DOHH2 (cell line): ENCODE measurements at regions not wholly inside any gene's neighbourhood (a gene's known extent, or its start where the extent isn't known, plus 50 kb on each side); places are given as distances from the start of the nearest gene placed in this dataset.

Experiments used
- H3F3A ChIP-seq: fragments of 200-600 bp; sonication (generic), shearing (Covaris generic); 2 replicates; pipeline ENCODE4 v1.6.0; 2016; ENCODE audit warnings: antibody characterized with exemption, mild to moderate bottlenecking; ENCODE audit not compliant: control insufficient read depth, insufficient read depth
- H3K27ac ChIP-seq: fragments of 200-600 bp; sonication (generic); 2 replicates; pipeline ENCODE4 v1.5.1; 2014; ENCODE audit warnings: low read depth, mild to moderate bottlenecking, low read length, moderate library complexity
- H3K27me3 ChIP-seq: fragments of 200-600 bp; sonication (generic); 2 replicates; pipeline ENCODE4 v1.6.1; 2014; ENCODE audit warnings: mild to moderate bottlenecking, low read length, mixed read lengths; ENCODE audit not compliant: control insufficient read depth
- H3K36me3 ChIP-seq: fragments of 200-600 bp; sonication (generic); 2 replicates; pipeline ENCODE4 v1.6.1; 2014; ENCODE audit warnings: mild to moderate bottlenecking, low read length, moderate library complexity, mixed read lengths; ENCODE audit not compliant: control insufficient read depth
- H3K4me1 ChIP-seq: fragments of 200-600 bp; sonication (generic); 2 replicates; pipeline ENCODE4 v1.6.1; 2014; ENCODE audit warnings: mild to moderate bottlenecking, low read length, mixed read lengths; ENCODE audit not compliant: control insufficient read depth
- H3K4me2 ChIP-seq: fragments of 200-600 bp; sonication (generic); 2 replicates; pipeline ENCODE4 v1.6.0; 2014; ENCODE audit warnings: mild to moderate bottlenecking, low read length, moderate library complexity
- H3K4me3 ChIP-seq: fragments of 200-600 bp; sonication (generic); 2 replicates; pipeline ENCODE4 v1.5.1; 2014; ENCODE audit warnings: mild to moderate bottlenecking, low read length, mixed read lengths
- H3K79me2 ChIP-seq: fragments of 200-600 bp; sonication (generic); 2 replicates; pipeline ENCODE4 v1.6.1; 2014; ENCODE audit warnings: mild to moderate bottlenecking, low read length, mixed read lengths; ENCODE audit not compliant: control insufficient read depth
- H3K9me2 ChIP-seq: fragments of 200-600 bp; sonication (generic); replicated peaks from 2 replicates; pipeline ENCODE4 v1.6.1; 2014; ENCODE audit warnings: mild to moderate bottlenecking, low read length, mixed read lengths; ENCODE audit not compliant: control insufficient read depth
- H3K9me3 ChIP-seq: fragments of 200-600 bp; sonication (generic); 2 replicates; pipeline ENCODE4 v1.6.1; 2014; ENCODE audit warnings: antibody characterized with exemption, low read length, mixed read lengths; ENCODE audit not compliant: control insufficient read depth, insufficient read depth
- H4K20me1 ChIP-seq: fragments of 200-600 bp; sonication (generic); 2 replicates; pipeline ENCODE4 v1.6.0; 2014; ENCODE audit warnings: low read depth, mild to moderate bottlenecking, antibody characterized with exemption, low read length, moderate library complexity; ENCODE audit not compliant: control insufficient read depth, insufficient read depth
- EZH2phosphoT487 ChIP-seq: fragments of 200-600 bp; sonication (generic); IDR thresholded peaks from 2 replicates; pipeline ENCODE4 v1.6.1; 2017; ENCODE audit warnings: borderline replicate concordance, mild to moderate bottlenecking, antibody characterized with exemption, low read length, moderate library complexity, mixed read lengths
- TF ChIP-seq, protein P1 (sequence below): fragments of 200-600 bp; sonication (generic); IDR thresholded peaks from one replicate; pipeline ENCODE4 v1.5.1; 2014; ENCODE audit warnings: antibody characterized with exemption, mild to moderate bottlenecking, low read depth, low read length; ENCODE audit not compliant: poor library complexity, severe bottlenecking

DNA sequence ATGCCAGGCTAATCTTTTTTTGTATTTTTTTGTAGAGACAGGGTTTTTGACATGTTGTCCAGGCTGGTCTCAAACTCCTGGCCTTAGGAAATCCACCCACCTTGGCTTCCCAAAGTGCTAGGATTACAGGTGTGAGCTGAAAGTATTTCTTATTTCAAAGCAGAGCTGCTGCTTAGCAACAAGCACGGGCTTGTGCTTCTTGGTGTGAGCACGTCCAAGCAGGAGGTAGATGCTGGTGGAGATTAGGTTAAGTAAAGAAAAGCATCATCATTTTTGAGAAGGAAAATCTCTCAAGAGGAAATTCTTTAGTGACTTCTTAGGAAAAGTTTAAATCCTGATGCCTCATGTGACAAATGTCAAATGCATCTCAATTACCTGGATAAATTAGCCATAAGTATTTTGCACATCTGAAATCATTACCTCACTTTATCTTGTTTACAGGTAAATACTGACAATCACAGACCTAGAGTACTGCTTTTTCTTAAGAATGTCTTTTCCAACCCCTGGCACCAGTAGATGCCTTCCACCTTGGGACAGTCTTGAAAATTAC, 431.8 kb upstream of the FZD8 start:
- no peaks in the 10 kb centered on the region for H3K4me1 ChIP-seq
- no peaks in the 10 kb centered on the region for H4K20me1 ChIP-seq
- H3K9me3 ChIP-seq: no peaks in the 10 kb centered on the region
- H3K9me2 ChIP-seq: no peaks in the 10 kb centered on the region
- H3K4me3 ChIP-seq: no peak overlapping the region
- H3K4me2 ChIP-seq: no peak overlapping the region
- no peaks in the 10 kb centered on the region for H3F3A ChIP-seq
- no peak overlapping the region for H3K27ac ChIP-seq
- no peaks in the 10 kb centered on the region for H3K79me2 ChIP-seq
- no peaks in the 10 kb centered on the region for H3K27me3 ChIP-seq
- H3K36me3 ChIP-seq: no peaks in the 10 kb centered on the region
- no peak for TF ChIP-seq EZH2phosphoT487
- TF ChIP-seq, protein P1, sequence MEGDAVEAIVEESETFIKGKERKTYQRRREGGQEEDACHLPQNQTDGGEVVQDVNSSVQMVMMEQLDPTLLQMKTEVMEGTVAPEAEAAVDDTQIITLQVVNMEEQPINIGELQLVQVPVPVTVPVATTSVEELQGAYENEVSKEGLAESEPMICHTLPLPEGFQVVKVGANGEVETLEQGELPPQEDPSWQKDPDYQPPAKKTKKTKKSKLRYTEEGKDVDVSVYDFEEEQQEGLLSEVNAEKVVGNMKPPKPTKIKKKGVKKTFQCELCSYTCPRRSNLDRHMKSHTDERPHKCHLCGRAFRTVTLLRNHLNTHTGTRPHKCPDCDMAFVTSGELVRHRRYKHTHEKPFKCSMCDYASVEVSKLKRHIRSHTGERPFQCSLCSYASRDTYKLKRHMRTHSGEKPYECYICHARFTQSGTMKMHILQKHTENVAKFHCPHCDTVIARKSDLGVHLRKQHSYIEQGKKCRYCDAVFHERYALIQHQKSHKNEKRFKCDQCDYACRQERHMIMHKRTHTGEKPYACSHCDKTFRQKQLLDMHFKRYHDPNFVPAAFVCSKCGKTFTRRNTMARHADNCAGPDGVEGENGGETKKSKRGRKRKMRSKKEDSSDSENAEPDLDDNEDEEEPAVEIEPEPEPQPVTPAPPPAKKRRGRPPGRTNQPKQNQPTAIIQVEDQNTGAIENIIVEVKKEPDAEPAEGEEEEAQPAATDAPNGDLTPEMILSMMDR: no peak

DNA sequence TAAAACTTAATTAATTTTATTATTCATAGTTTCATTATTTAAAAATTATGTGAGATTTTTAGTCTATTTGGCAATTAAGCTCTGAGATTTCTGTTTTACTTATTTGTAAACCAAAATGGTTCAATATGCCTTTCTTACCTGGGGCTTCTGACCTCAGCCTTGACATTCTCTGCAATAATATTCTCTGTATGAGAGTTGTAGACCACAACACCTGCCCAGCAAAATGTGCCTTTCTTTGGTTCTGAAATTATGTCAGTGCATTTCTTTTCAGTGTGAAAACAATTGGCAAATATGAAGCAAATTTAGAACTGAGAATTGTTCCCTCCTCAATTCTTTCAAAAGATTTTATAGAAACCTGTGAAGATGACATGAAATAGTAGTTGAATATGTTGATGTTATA, 426.4 kb upstream of the FZD8 start:
- H3K27me3 ChIP-seq: no peaks in the 10 kb centered on the region
- H3K4me3 ChIP-seq: no peak overlapping the region
- TF ChIP-seq, protein P1: no peak
- no peak for TF ChIP-seq EZH2phosphoT487
- H3K4me1 ChIP-seq: no peaks in the 10 kb centered on the region
- H3F3A ChIP-seq: no peaks in the 10 kb centered on the region
- H3K79me2 ChIP-seq: no peaks in the 10 kb centered on the region
- H3K9me2 ChIP-seq: no peaks in the 10 kb centered on the region
- no peak overlapping the region for H3K27ac ChIP-seq
- peaks cover 19% of the 10 kb centered on the region; the same call in 1 of the 2 replicates for H3K9me3 ChIP-seq
- H4K20me1 ChIP-seq: no peaks in the 10 kb centered on the region
- H3K4me2 ChIP-seq: no peak overlapping the region
- no peaks in the 10 kb centered on the region for H3K36me3 ChIP-seq

DNA sequence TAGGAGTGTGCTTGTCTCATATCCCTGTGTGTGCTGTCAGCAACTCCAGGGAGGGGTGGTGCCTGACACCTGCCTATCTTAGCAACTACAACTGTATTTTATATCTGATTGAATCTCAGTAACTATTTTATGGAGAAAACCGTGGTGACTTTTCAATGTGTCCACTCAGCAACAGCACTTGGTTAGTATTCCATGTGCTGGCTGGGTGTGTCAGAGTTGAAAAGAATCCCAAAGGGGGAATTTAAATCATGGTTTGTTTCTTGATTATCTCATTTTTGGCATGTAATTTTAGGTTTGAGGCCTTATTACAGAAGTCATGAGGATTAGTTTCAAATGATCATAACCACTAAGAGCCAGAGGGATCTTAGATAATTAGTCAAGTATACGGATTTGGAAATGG, 425.7 kb upstream of the FZD8 start:
- Histone ChIP-seq H4K20me1 (no peaks in the 10 kb centered on the region), H3F3A (no peaks in the 10 kb centered on the region), H3K27ac (no peak overlapping the region), H3K4me3 (no peak overlapping the region), H3K27me3 (no peaks in the 10 kb centered on the region), H3K4me2 (no peak overlapping the region), H3K4me1 (no peaks in the 10 kb centered on the region), H3K9me3 (peaks cover 19% of the 10 kb centered on the region; the same call in 1 of the 2 replicates), H3K9me2 (no peaks in the 10 kb centered on the region), H3K79me2 (no peaks in the 10 kb centered on the region), H3K36me3 (no peaks in the 10 kb centered on the region)
- TF ChIP-seq, protein P1: no peak
- TF ChIP-seq EZH2phosphoT487: no peak

DNA sequence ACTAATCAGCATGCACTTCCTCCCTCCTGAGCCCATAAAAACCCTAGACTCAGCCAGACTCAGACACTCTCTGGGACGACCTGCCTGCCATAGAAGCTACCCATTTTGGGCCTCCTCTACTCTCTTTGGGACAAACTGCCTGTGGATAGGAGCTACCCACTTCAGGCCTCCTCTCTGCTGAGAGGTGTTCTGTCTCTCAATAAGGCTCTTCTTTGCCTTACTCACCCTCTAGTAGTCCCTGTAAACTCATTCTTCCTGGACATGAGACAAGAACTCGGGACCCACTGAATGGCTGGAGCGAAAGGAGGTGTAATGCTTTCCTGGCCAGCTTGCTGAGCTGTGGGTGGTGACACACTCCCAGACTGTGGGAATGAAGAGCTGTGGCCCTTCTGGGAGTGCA, 424.8 kb upstream of the FZD8 start:
- H4K20me1 ChIP-seq: no peaks in the 10 kb centered on the region
- H3K27ac ChIP-seq: no peak overlapping the region
- no peaks in the 10 kb centered on the region for H3K36me3 ChIP-seq
- peaks cover 19% of the 10 kb centered on the region; the same call in 1 of the 2 replicates for H3K9me3 ChIP-seq
- H3K79me2 ChIP-seq: no peaks in the 10 kb centered on the region
- no peaks in the 10 kb centered on the region for H3K27me3 ChIP-seq
- H3F3A ChIP-seq: no peaks in the 10 kb centered on the region
- no peak overlapping the region for H3K4me2 ChIP-seq
- H3K4me3 ChIP-seq: no peak overlapping the region
- H3K4me1 ChIP-seq: no peaks in the 10 kb centered on the region
- H3K9me2 ChIP-seq: no peaks in the 10 kb centered on the region
- TF ChIP-seq, protein P1: no peak
- TF ChIP-seq EZH2phosphoT487: no peak
